Neuronal stem cell (in vitro differentiated cells): ENCODE measurements at regions not wholly inside any gene's neighbourhood (a gene's known extent, or its start where the extent isn't known, plus 50 kb on each side); places are given as distances from the start of the nearest gene placed in this dataset.

Source experiments
- DNase-seq: peaks from one replicate; pipeline ENCODE4 v3.0.0-alpha.2; 2013; ENCODE audit warnings: low spot score
- H2AFZ ChIP-seq: one replicate; pipeline ENCODE4 v1.6.1; 2013; ENCODE audit warnings: mild to moderate bottlenecking, low read length, inconsistent platforms
- H2AK5ac ChIP-seq: 2 replicates; pipeline ENCODE4 v1.6.1; 2013; ENCODE audit warnings: low read depth, mild to moderate bottlenecking, inconsistent platforms, low read length, moderate library complexity, mixed read lengths
- H2BK120ac ChIP-seq: 2 replicates; pipeline ENCODE4 v1.6.1; 2013; ENCODE audit warnings: low read depth, mild to moderate bottlenecking, inconsistent platforms, low read length, moderate library complexity, mixed read lengths
- H2BK12ac ChIP-seq: one replicate; pipeline ENCODE4 v1.6.1; 2013; ENCODE audit warnings: low read length, inconsistent platforms
- H2BK15ac ChIP-seq: 2 replicates; pipeline ENCODE4 v1.6.1; 2013; ENCODE audit warnings: mild to moderate bottlenecking, low read length, inconsistent platforms, mixed read lengths
- H2BK5ac ChIP-seq: one replicate; pipeline ENCODE4 v1.6.1; 2013; ENCODE audit warnings: inconsistent platforms, mild to moderate bottlenecking, low read length, moderate library complexity
- H3K14ac ChIP-seq: one replicate; pipeline ENCODE4 v1.6.1; 2013; ENCODE audit warnings: low read length, inconsistent platforms
- H3K18ac ChIP-seq: 2 replicates; pipeline ENCODE4 v1.6.1; 2013; ENCODE audit warnings: low read length, inconsistent platforms
- H3K23ac ChIP-seq: 2 replicates; pipeline ENCODE4 v1.6.1; 2013; ENCODE audit warnings: low read depth, mild to moderate bottlenecking, mixed read lengths, low read length, inconsistent platforms; ENCODE audit not compliant: poor library complexity
- H3K27ac ChIP-seq: replicated peaks from 3 replicates; pipeline ENCODE4 v1.5.1; 2013; ENCODE audit warnings: low read length, inconsistent platforms
- H3K27me3 ChIP-seq, 3 experiments: 2 replicates each; pipeline ENCODE4 v1.6.1; 2013; ENCODE audit warnings: low read length in 3 of 3, mild to moderate bottlenecking in 2 of 3, inconsistent platforms in 1 of 3, low read depth in 1 of 3, mixed read lengths in 1 of 3, moderate library complexity in 1 of 3; ENCODE audit not compliant: control insufficient read depth in 3 of 3, insufficient read depth in 3 of 3
- H3K36me3 ChIP-seq, 2 donors: replicated peaks in 1 of 2; 2 replicates each; pipeline ENCODE4 v1.6.1; 2013; ENCODE audit warnings: low read length in 2 of 2; ENCODE audit not compliant: control insufficient read depth in 2 of 2, insufficient read depth in 2 of 2
- H3K4ac ChIP-seq: 2 replicates; pipeline ENCODE4 v1.6.1; 2013; ENCODE audit warnings: inconsistent platforms, mild to moderate bottlenecking, low read length, moderate library complexity
- H3K4me1 ChIP-seq, 2 donors: 1 replicate in 1 of 2; 2 replicates in 1 of 2; pipeline ENCODE4 v1.6.1; 2013; ENCODE audit warnings: low read length in 2 of 2, low read depth in 1 of 2; ENCODE audit not compliant: control insufficient read depth in 2 of 2, insufficient read depth in 1 of 2
- H3K4me2 ChIP-seq: one replicate; pipeline ENCODE4 v1.6.1; 2013; ENCODE audit warnings: mild to moderate bottlenecking, low read length, inconsistent platforms; ENCODE audit not compliant: insufficient read depth, poor library complexity, severe bottlenecking
- H3K4me3 ChIP-seq, 2 donors: 2 replicates each; pipeline ENCODE4 v1.5.1; 2013; ENCODE audit warnings: low read length in 2 of 2, mild to moderate bottlenecking in 2 of 2, inconsistent platforms in 1 of 2, moderate library complexity in 1 of 2
- H3K79me1 ChIP-seq: one replicate; pipeline ENCODE4 v1.6.1; 2013; ENCODE audit warnings: low read depth, mild to moderate bottlenecking, inconsistent platforms, low read length, moderate library complexity
- H3K9ac ChIP-seq: one replicate; pipeline ENCODE4 v1.6.1; 2013; ENCODE audit warnings: mild to moderate bottlenecking, low read depth, low read length, inconsistent platforms; ENCODE audit not compliant: poor library complexity
- H3K9me3 ChIP-seq, 2 donors: replicated peaks in 1 of 2; 2 replicates each; pipeline versions ENCODE3 to v1.6.1; 2013; ENCODE audit warnings: low read length in 2 of 2, mild to moderate bottlenecking in 2 of 2, inconsistent platforms in 1 of 2, low read depth in 1 of 2, mixed read lengths in 1 of 2, moderate library complexity in 1 of 2; ENCODE audit not compliant: control insufficient read depth in 2 of 2, insufficient read depth in 1 of 2
- H4K8ac ChIP-seq: one replicate; pipeline ENCODE4 v1.6.1; 2013; ENCODE audit warnings: low read depth, mild to moderate bottlenecking, inconsistent platforms, low read length, moderate library complexity
- H4K91ac ChIP-seq: one replicate; pipeline ENCODE4 v1.6.1; 2013; ENCODE audit warnings: low read length, low read depth, mild to moderate bottlenecking, inconsistent platforms; ENCODE audit not compliant: poor library complexity
- WGBS, 2 donors: extraction: QIAGEN DNeasy Blood & Tissue Kit; methylation state at CpG; one replicate each; pipeline ENCODE4 v1.1.7; 2013; ENCODE audit warnings: missing lambda C conversion rate in 2 of 2, mixed read lengths in 1 of 2; ENCODE audit not compliant: insufficient read length in 2 of 2, insufficient replicate concordance in 1 of 2; ENCODE audit errors: extremely low coverage in 2 of 2; 5-methylcytosine and 5-hydroxymethylcytosine counted together

- no peak overlapping the region for H2BK120ac ChIP-seq
- peaks cover 0 to 11% of the 10 kb centered on the region in 2 donors for H3K4me1 ChIP-seq
- H3K4ac ChIP-seq: no peak overlapping the region
- H2AFZ ChIP-seq: no peak overlapping the region
- no peaks in the 10 kb centered on the region for H3K79me1 ChIP-seq
- no peak overlapping the region for H3K4me2 ChIP-seq
- H2BK12ac ChIP-seq: no peak overlapping the region
- DNase-seq: no peak
- no peak overlapping the region for H2AK5ac ChIP-seq
- H3K23ac ChIP-seq: no peak overlapping the region
- H3K9ac ChIP-seq: no peak overlapping the region
- no peak overlapping the region for H3K27ac ChIP-seq
- H3K14ac ChIP-seq: no peak overlapping the region
- H3K18ac ChIP-seq: no peak overlapping the region
- no peak overlapping the region for H2BK15ac ChIP-seq
- H2BK5ac ChIP-seq: no peak overlapping the region
- no peak overlapping the region for H4K91ac ChIP-seq
- H4K8ac ChIP-seq: no peak overlapping the region
- no CpG with 5 or more reads among the region's 1 CpG for WGBS, 2 donors
- no peak overlapping the region for H3K4me3 ChIP-seq
- H3K27me3 ChIP-seq: no peaks in the 10 kb centered on the region
- no peaks in the 10 kb centered on the region for H3K9me3 ChIP-seq
- no peaks in the 10 kb centered on the region for H3K36me3 ChIP-seq
Observed at GRCh38 chr6:48278261-48278660, 167.3 kb upstream of the PTCHD4 start.

DNA sequence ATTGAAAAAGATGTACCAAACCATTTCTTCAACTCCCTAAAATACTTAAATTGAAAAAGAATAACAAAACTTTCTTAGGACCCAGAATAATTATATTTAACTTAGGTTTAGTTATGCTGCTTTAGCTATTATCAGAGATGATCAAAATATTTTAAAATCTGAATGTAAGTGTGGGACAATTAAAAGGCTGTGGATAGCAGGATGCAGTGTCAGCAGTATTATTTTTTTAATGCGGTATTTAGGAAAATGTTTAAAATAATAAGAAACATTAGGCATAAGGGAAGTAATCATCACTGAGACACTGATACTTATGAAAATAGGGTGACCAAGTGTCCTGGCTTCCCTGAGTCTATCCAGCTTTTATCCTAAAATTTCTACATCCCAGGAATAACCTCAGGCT lies 161.5 kb upstream of the PTCHD4 start:
- H3K4me2 ChIP-seq: no peak overlapping the region

GRCh38 chr6:48255094-48255493 lies 144.1 kb upstream of the PTCHD4 start:
- Histone ChIP-seq H3K9ac (no peak overlapping the region), H2BK12ac (no peak overlapping the region), H3K4me2 (no peak overlapping the region), H3K23ac (no peak overlapping the region), H3K4ac (no peak overlapping the region), H3K14ac (no peak overlapping the region), H3K27me3 (no peaks in the 10 kb centered on the region), H4K91ac (no peak overlapping the region), H2AK5ac (no peak overlapping the region), H3K4me3 (no peak overlapping the region), H2BK120ac (no peak overlapping the region), H4K8ac (no peak overlapping the region), H3K36me3 (no peaks in the 10 kb centered on the region), H2AFZ (no peak overlapping the region), H3K4me1 (no peaks in the 10 kb centered on the region), H3K79me1 (no peaks in the 10 kb centered on the region), H3K27ac (no peak overlapping the region), H2BK15ac (no peak overlapping the region), H3K9me3 (no peaks in the 10 kb centered on the region), H2BK5ac (no peak overlapping the region), H3K18ac (no peak overlapping the region)
- no peak for DNase-seq
- WGBS, 2 donors: no CpG with 5 or more reads among the region's 3 CpGs

More for the DNA sequence above, 161.5 kb upstream of the PTCHD4 start:
- Histone ChIP-seq H4K91ac (no peak overlapping the region), H3K9me3 (no peaks in the 10 kb centered on the region), H3K36me3 (no peaks in the 10 kb centered on the region), H3K4me1 (no peaks in the 10 kb centered on the region), H3K79me1 (no peaks in the 10 kb centered on the region), H4K8ac (no peak overlapping the region), H3K18ac (no peak overlapping the region), H2AFZ (no peak overlapping the region), H3K9ac (no peak overlapping the region), H3K27me3 (no peaks in the 10 kb centered on the region), H3K27ac (no peak overlapping the region), H2AK5ac (no peak overlapping the region), H2BK5ac (no peak overlapping the region), H2BK12ac (no peak overlapping the region), H3K23ac (no peak overlapping the region), H3K4ac (no peak overlapping the region), H2BK15ac (no peak overlapping the region), H2BK120ac (no peak overlapping the region), H3K4me3 (no peak overlapping the region), H3K14ac (no peak overlapping the region)
- WGBS, 2 donors: no CpG with 5 or more reads among the region's 1 CpG
- DNase-seq: no peak

DNA sequence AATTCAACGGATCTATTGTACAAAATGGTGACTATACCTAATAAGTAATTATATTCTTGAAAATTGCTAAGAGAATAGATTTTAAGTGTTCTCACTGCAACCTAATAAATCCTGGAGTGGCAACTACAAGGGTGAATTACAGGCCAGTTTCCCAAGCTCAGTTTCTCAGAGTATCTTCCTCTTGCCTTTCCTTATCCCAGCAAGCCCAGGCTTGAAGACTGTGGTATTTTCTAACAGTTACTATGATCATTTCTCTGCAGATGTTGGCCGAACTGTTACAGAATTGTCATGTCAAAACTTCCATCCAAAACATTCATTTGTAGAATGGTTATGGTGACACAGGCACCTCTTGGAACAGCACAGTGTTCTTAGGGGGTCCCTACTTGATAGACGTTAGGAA lies 138.1 kb upstream of the PTCHD4 start:
- no peak overlapping the region for H3K4me3 ChIP-seq
- H3K27me3 ChIP-seq: no peaks in the 10 kb centered on the region
- H4K8ac ChIP-seq: no peak overlapping the region
- no peak overlapping the region for H2AFZ ChIP-seq
- H3K36me3 ChIP-seq: no peaks in the 10 kb centered on the region
- no peak overlapping the region for H3K4ac ChIP-seq
- no peak overlapping the region for H2BK120ac ChIP-seq
- no peaks in the 10 kb centered on the region for H3K79me1 ChIP-seq
- no peak overlapping the region for H3K18ac ChIP-seq
- H3K4me2 ChIP-seq: no peak overlapping the region
- no CpG with 5 or more reads among the region's 3 CpGs for WGBS, 2 donors
- no peak overlapping the region for H3K23ac ChIP-seq
- no peak for DNase-seq
- H3K14ac ChIP-seq: no peak overlapping the region
- no peak overlapping the region for H3K27ac ChIP-seq
- H2BK12ac ChIP-seq: no peak overlapping the region
- H2BK5ac ChIP-seq: no peak overlapping the region
- no peak overlapping the region for H2AK5ac ChIP-seq
- no peaks in the 10 kb centered on the region for H3K4me1 ChIP-seq
- no peak overlapping the region for H4K91ac ChIP-seq
- no peaks in the 10 kb centered on the region for H3K9me3 ChIP-seq
- H2BK15ac ChIP-seq: no peak overlapping the region
- H3K9ac ChIP-seq: no peak overlapping the region
